ENCODE measurements at regions not wholly inside any gene's neighbourhood (a gene's known extent, or its start where the extent isn't known, plus 50 kb on each side); places are given as distances from the start of the nearest gene placed in this dataset.

GRCh38 chr14:48723841-48724495, 862.2 kb downstream of the RPS29 start:
- Histone ChIP-seq H4K20me1 (ENCODE audit: control insufficient read depth, extremely low read depth, insufficient read depth, low read length) (no peaks in the 10 kb centered on the region), H3K27me3 (ENCODE audit: control insufficient read depth, extremely low read depth, insufficient read depth, low read length) (no peaks in the 10 kb centered on the region), H3K9ac (ENCODE audit: control insufficient read depth, extremely low read depth, insufficient read depth, low read length) (no peak overlapping the region), H3K4me3 (ENCODE audit: control insufficient read depth in 2 of 3, extremely low read depth in 1 of 3, insufficient read depth in 2 of 3, low read depth in 1 of 3, low read length in 3 of 3) (no peak overlapping the region), H3K4me2 (ENCODE audit: control insufficient read depth, extremely low read depth, insufficient read depth, low read depth, low read length) (no peak overlapping the region), H3K36me3 (ENCODE audit: control insufficient read depth in 2 of 2, extremely low read depth in 1 of 2, insufficient read depth in 2 of 2, low read length in 2 of 2) (no peaks in the 10 kb centered on the region), H3K27ac (ENCODE audit: control insufficient read depth, insufficient read depth, low read length) (no peak overlapping the region), H3K4me1 (ENCODE audit: control insufficient read depth, extremely low read depth, insufficient read depth, low read length) (no peaks in the 10 kb centered on the region), H3K9me3 (ENCODE audit: control insufficient read depth, low read depth, low read length) (no peaks in the 10 kb centered on the region), H2AFZ (ENCODE audit: control insufficient read depth, low read length) (no peak overlapping the region), H3K9me1 (ENCODE audit: control insufficient read depth, extremely low read depth, insufficient read depth, low read length) (no peaks in the 10 kb centered on the region), H3K79me2 (ENCODE audit: control insufficient read depth, insufficient read depth, low read length) (no peaks in the 10 kb centered on the region)
- dilution Hi-C loops (cut with MboI; ENCODE audit: extremely low pct_ligation_motif_present, low sequenced_read_pairs) = no loop called here
- DNase-seq (ENCODE audit: low read depth, low spot score) (no peak), FAIRE-seq (no peak)
- TF ChIP-seq, protein P1, sequence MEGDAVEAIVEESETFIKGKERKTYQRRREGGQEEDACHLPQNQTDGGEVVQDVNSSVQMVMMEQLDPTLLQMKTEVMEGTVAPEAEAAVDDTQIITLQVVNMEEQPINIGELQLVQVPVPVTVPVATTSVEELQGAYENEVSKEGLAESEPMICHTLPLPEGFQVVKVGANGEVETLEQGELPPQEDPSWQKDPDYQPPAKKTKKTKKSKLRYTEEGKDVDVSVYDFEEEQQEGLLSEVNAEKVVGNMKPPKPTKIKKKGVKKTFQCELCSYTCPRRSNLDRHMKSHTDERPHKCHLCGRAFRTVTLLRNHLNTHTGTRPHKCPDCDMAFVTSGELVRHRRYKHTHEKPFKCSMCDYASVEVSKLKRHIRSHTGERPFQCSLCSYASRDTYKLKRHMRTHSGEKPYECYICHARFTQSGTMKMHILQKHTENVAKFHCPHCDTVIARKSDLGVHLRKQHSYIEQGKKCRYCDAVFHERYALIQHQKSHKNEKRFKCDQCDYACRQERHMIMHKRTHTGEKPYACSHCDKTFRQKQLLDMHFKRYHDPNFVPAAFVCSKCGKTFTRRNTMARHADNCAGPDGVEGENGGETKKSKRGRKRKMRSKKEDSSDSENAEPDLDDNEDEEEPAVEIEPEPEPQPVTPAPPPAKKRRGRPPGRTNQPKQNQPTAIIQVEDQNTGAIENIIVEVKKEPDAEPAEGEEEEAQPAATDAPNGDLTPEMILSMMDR (optimal IDR thresholded peaks at IDR 0.05 in 1 of 3, IDR thresholded peaks at IDR 0.05 in 1 of 3, conservative IDR thresholded peaks at IDR 0.05 in 1 of 3; ENCODE audit: extremely low read depth in 1 of 3, insufficient read depth in 2 of 3, low read length in 3 of 3) = no peak
- TF ChIP-seq EZH2 (IDR thresholded peaks at IDR 0.05; ENCODE audit: low read length) = no peak

GRCh38 chr14:48714366-48714765, 871.8 kb downstream of the RPS29 start:
- no peak for FAIRE-seq
- Histone ChIP-seq H3K4me3 (ENCODE audit: control insufficient read depth in 2 of 3, extremely low read depth in 1 of 3, insufficient read depth in 2 of 3, low read depth in 1 of 3, low read length in 3 of 3) (no peak overlapping the region), H3K27ac (ENCODE audit: control insufficient read depth, insufficient read depth, low read length) (no peak overlapping the region), H3K4me1 (ENCODE audit: control insufficient read depth, extremely low read depth, insufficient read depth, low read length) (no peaks in the 10 kb centered on the region), H3K27me3 (ENCODE audit: control insufficient read depth, extremely low read depth, insufficient read depth, low read length) (no peaks in the 10 kb centered on the region), H3K9me3 (ENCODE audit: control insufficient read depth, low read depth, low read length) (no peaks in the 10 kb centered on the region), H3K79me2 (ENCODE audit: control insufficient read depth, insufficient read depth, low read length) (no peaks in the 10 kb centered on the region), H4K20me1 (ENCODE audit: control insufficient read depth, extremely low read depth, insufficient read depth, low read length) (no peaks in the 10 kb centered on the region), H3K9ac (ENCODE audit: control insufficient read depth, extremely low read depth, insufficient read depth, low read length) (no peak overlapping the region), H3K9me1 (ENCODE audit: control insufficient read depth, extremely low read depth, insufficient read depth, low read length) (no peaks in the 10 kb centered on the region), H3K36me3 (ENCODE audit: control insufficient read depth in 2 of 2, extremely low read depth in 1 of 2, insufficient read depth in 2 of 2, low read length in 2 of 2) (no peaks in the 10 kb centered on the region), H3K4me2 (ENCODE audit: control insufficient read depth, extremely low read depth, insufficient read depth, low read depth, low read length) (no peak overlapping the region), H2AFZ (ENCODE audit: control insufficient read depth, low read length) (no peak overlapping the region)
- TF ChIP-seq, protein P1 (optimal IDR thresholded peaks at IDR 0.05 in 1 of 3, IDR thresholded peaks at IDR 0.05 in 1 of 3, conservative IDR thresholded peaks at IDR 0.05 in 1 of 3; ENCODE audit: extremely low read depth in 1 of 3, insufficient read depth in 2 of 3, low read length in 3 of 3) = no peak
- no peak for TF ChIP-seq EZH2 (IDR thresholded peaks at IDR 0.05; ENCODE audit: low read length)
- no peak for DNase-seq (ENCODE audit: low read depth, low spot score)
- dilution Hi-C loops (cut with MboI; ENCODE audit: extremely low pct_ligation_motif_present, low sequenced_read_pairs) = no loop called here
